ENCODE measurements at regions not wholly inside any gene's neighbourhood (a gene's known extent, or its start where the extent isn't known, plus 50 kb on each side); places are given as distances from the start of the nearest gene placed in this dataset.

DNA sequence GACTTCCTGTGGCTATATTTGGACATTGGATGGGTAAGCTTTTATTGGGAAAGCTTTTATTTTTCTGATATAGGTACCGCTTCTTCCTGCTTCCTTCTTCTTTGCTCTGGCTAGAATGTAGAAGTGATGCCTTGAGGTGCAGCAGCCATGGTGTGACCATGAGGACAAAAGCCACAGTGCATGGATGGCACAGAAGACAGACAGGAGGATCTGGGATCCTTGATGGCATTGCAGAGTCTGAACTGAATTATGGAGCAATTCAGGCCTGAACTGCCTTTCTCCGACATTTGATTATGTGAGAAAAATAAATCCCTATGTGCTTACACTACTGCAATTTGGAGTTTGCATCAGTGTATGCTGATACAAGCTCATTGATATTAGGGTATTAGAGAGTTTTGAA is 191.3 kb upstream of the CRY1 start:
- DNase-seq, result no peak

GRCh38 chr12:107287436-107288413 is 194.4 kb upstream of the CRY1 start:
- DNase-seq, result no peak

DNA sequence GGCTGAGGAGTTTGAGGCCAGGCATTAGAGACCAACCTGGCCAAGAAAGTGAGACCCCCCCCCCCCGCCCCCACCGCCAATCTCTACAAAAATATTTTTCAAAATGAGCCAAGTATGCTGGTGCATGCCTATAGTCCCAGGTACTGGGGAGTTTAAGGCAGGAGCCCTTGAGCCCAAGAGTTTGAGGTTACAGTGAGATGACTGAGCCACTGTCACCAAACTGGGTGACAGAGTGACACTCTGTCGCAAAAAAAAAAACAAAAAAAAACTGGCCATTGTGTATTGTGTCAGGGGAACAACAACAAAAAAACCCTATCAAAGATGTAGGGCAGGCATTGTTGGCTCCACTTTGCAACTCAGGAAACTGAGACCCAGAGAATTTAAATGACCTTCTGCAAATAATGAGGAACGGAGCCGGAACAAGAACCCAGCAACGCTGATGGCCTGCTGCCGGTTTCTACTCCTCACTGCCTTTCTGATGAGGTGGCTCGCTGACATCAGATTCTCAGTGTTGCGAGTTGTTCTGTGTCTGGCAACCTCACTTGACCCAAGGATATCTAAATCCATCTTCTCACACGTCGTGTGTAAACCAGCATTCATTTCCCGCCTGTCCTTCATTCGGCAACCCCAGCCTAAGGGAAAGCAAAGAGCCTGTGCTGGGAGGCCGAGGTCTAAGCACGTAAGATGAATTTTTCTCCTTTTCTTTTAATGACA is 195.2 kb upstream of the CRY1 start:
- no peak for DNase-seq

GRCh38 chr12:107291018-107291417 is 197.7 kb upstream of the CRY1 start:
- DNase-seq, result no peak

DNA sequence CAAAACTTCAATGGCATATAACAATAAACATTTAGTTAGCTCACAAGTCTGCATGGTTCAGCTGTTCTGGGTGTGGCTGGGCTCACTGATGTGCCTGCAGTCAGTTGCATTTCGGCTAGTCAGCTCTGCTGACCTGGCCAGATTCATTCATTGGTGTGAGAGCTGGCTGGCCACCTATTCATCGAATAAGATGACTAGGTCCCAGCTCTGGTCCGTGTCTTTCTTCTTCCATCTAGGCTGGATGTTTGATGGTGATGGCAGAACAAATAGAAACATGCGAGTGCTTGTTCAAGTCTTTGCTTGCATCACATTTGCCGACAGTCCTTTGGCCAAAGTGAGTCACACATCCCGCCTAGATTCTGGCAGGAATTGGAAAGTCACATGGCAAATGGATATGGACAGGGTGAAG is 203.3 kb upstream of the CRY1 start:
- no peak for DNase-seq

- peak; percentile 27 for DNase-seq
Observed at GRCh38 chr12:107302649-107303341, 209.4 kb upstream of the CRY1 start.

- DNase-seq, result no peak
Observed at GRCh38 chr12:107304588-107305532, 211.5 kb upstream of the CRY1 start.

- no peak for DNase-seq
Observed at GRCh38 chr12:107306141-107306659, 212.9 kb upstream of the CRY1 start.

DNA sequence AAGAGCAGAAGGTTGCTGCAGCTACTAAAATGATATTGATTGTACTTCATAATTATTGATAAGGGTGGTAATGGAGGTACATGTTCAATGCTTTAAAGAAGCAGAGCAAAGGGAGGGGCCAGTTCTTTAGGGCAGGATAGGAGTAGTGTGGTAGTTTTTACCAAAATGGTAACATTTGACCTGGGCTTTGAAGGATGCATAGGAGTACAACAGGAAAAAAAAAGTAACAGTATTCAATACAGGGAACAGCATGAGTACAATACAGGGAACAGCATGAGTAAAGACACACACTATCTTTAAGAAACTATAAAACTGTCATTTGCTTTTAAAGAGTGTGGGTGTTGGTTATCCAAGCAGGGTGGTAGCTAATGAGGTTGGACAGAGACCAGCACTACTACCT is 215.0 kb upstream of the CRY1 start:
- no peak for DNase-seq

GRCh38 chr12:107309020-107309419 is 215.7 kb upstream of the CRY1 start:
- no peak for DNase-seq

GRCh38 chr12:107310621-107311020 is 217.3 kb upstream of the CRY1 start:
- DNase-seq, result no peak

GRCh38 chr12:107311682-107312081 is 218.3 kb upstream of the CRY1 start:
- DNase-seq, result peak; percentile 28

DNA sequence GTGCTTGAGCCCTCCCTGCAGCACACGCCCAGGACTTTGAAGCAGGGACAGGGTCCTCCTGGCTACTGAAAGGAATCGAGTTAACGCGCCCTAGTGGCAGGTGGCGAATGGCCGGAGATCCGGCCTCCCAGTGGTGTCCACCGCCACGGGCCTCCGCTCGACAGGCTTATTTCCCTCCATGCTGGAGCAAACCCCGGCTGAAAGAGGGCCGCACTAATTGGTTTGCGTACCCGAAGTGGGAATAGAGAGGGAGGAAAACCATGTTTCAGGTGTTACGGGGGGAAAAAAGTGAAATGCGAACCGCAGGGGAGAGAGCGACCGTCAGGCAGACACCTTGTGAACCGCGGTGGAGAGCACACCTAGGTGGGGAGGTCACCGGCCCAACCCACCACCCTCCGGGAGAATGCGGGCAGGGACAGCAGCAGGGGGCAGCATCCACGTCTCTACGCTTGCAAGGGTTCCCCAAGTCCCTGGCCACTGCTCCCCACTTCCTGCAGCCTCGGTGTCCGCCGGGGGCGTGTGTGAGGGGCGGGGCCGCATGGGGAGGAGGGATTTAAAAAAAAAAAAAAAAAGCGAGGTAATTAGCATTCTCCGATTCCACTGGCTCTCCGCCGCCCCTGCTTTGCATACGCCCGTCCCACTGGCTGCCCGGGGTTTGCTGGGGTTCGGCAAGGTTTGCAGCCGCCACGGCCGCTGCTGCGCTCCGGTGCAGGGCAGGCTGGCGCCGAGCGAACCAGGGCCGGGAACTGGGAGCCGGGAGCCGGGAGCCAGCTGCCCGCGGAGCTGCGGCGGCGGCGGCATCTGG is 224.6 kb upstream of the CRY1 start:
- DNase-seq, result peak; percentile 84

GRCh38 chr12:107318556-107318805 is 225.1 kb upstream of the CRY1 start:
- no peak for DNase-seq

DNA sequence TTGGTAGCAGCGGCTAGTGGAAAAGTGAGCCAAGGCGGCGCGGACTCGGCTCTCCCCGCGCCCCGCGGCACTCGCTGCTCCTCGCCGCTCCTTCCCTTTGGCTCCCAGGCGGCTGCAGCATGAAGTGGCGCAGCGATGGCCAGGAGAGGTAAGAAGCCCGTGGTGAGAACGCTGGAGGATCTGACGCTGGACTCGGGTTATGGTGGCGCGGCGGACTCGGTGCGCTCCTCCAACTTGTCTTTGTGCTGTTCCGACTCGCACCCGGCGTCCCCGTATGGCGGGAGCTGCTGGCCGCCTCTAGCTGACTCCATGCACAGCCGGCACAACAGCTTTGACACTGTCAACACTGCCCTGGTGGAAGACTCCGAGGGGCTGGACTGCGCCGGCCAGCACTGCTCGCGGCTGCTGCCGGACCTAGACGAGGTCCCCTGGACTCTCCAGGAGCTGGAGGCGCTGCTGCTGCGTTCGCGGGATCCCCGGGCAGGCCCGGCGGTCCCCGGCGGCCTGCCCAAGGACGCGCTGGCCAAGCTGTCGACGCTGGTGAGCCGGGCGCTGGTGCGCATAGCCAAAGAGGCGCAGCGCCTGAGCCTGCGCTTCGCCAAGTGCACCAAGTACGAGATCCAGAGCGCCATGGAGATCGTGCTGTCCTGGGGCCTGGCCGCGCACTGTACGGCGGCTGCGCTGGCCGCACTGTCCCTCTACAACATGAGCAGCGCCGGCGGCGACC is 225.6 kb upstream of the CRY1 start:
- peak; percentile 25 for DNase-seq

GRCh38 chr12:107319533-107320032 is 226.2 kb upstream of the CRY1 start:
- DNase-seq, result no peak

GRCh38 chr12:107320033-107320928 is 226.9 kb upstream of the CRY1 start:
- peak; percentile 55 for DNase-seq

GRCh38 chr12:107320929-107321631 is 227.7 kb upstream of the CRY1 start:
- DNase-seq, result peak; percentile 11

DNA sequence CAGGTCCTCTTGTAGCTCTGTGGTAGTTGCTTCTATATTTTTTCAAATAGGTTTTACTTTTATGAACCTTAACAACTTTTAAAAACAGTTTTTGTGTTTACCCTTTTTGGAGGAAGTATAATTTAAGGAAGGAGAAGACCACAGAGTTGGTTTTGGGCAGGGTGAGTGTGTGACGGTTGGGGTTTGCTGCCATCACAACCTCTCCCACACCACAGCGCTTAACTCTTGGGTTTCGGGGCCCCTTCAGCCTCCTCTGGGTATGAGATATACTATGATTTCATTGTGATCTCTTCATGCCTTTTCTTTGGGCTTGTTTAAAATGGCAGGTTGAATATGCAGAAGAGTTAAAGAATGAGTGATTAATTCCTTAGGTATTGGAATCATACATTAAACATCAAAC is 228.7 kb upstream of the CRY1 start:
- peak; percentile 40 for DNase-seq

All from inflammatory macrophage treated with lipopolysaccharide for 4 hours (primary cell).